DND-41 (cell line): ENCODE measurements at regions not wholly inside any gene's neighbourhood (a gene's known extent, or its start where the extent isn't known, plus 50 kb on each side); places are given as distances from the start of the nearest gene placed in this dataset.

Experiments
- EZH2 ChIP-seq: IDR thresholded peaks from 3 replicates; pipeline ENCODE4 v1.6.1; 2012; ENCODE audit warnings: borderline replicate concordance, low read depth, mild to moderate bottlenecking, moderate library complexity, low read length, inconsistent platforms; ENCODE audit not compliant: severe bottlenecking
- TF ChIP-seq, protein P1 (sequence below): IDR thresholded peaks from 2 replicates; pipeline ENCODE4 v1.5.1; 2012; ENCODE audit warnings: borderline replicate concordance, low read length, moderate library complexity, mild to moderate bottlenecking; ENCODE audit not compliant: poor library complexity, severe bottlenecking; ENCODE audit errors: extremely low read depth

DNA sequence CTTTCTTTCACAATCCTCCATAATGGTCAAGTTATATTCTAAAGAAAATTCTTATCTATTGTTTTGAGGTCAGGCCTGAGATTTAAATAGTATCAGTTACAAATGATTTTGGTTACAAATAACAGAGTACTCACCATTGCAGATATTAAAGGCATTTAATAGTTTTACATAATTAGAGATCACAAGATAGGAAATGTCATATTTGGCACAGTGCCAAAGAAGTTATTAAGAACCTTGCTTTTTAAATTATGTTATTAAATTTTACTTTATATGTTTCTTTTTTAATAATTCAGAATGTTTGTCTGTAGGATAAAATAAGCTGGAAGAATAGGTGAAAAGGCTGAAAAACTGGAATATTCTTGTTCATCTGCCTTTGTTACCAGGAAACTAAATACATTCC is 1174.7 kb downstream of the PCDH18 start:
- TF ChIP-seq, protein P1, sequence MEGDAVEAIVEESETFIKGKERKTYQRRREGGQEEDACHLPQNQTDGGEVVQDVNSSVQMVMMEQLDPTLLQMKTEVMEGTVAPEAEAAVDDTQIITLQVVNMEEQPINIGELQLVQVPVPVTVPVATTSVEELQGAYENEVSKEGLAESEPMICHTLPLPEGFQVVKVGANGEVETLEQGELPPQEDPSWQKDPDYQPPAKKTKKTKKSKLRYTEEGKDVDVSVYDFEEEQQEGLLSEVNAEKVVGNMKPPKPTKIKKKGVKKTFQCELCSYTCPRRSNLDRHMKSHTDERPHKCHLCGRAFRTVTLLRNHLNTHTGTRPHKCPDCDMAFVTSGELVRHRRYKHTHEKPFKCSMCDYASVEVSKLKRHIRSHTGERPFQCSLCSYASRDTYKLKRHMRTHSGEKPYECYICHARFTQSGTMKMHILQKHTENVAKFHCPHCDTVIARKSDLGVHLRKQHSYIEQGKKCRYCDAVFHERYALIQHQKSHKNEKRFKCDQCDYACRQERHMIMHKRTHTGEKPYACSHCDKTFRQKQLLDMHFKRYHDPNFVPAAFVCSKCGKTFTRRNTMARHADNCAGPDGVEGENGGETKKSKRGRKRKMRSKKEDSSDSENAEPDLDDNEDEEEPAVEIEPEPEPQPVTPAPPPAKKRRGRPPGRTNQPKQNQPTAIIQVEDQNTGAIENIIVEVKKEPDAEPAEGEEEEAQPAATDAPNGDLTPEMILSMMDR: no peak
- TF ChIP-seq EZH2: no peak
